ENCODE measurements at regions not wholly inside any gene's neighbourhood (a gene's known extent, or its start where the extent isn't known, plus 50 kb on each side); places are given as distances from the start of the nearest gene placed in this dataset.

DNA sequence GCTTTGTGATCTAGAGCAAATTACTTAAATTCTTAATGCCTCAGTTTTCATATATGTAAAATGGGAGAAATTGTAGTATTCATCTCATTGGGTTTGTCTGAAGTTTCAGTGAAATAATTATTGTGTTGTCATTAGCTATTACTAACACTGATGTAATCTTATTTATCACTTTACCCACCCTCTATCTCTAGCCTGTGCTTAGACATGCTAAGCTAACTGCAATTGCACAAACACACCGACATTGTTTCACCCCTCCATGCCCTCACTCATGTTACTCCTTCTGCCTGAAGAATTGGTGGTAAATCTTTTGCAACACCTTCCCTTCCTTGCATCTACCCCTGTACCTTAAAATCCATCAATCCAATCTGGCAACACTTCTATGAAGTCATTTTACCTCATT, 241.6 kb downstream of the BCAT1 start:
- TF ChIP-seq, protein P1, sequence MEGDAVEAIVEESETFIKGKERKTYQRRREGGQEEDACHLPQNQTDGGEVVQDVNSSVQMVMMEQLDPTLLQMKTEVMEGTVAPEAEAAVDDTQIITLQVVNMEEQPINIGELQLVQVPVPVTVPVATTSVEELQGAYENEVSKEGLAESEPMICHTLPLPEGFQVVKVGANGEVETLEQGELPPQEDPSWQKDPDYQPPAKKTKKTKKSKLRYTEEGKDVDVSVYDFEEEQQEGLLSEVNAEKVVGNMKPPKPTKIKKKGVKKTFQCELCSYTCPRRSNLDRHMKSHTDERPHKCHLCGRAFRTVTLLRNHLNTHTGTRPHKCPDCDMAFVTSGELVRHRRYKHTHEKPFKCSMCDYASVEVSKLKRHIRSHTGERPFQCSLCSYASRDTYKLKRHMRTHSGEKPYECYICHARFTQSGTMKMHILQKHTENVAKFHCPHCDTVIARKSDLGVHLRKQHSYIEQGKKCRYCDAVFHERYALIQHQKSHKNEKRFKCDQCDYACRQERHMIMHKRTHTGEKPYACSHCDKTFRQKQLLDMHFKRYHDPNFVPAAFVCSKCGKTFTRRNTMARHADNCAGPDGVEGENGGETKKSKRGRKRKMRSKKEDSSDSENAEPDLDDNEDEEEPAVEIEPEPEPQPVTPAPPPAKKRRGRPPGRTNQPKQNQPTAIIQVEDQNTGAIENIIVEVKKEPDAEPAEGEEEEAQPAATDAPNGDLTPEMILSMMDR (IDR thresholded peaks at IDR 0.05) = no peak
- TF ChIP-seq POLR2A (IDR thresholded peaks at IDR 0.05) = no peak
